H1 (cell line): ENCODE measurements at regions not wholly inside any gene's neighbourhood (a gene's known extent, or its start where the extent isn't known, plus 50 kb on each side); places are given as distances from the start of the nearest gene placed in this dataset.

Experiments
- CTCF ChIA-PET: fragments of 300-600 bp; sonication (Branson Sonifier 250); formaldehyde crosslinking; loops from one replicate; lab custom pipeline; 2021; ENCODE audit not compliant: partially characterized antibody; lab: Charles Lee
- POLR2A ChIA-PET: fragments of 300-600 bp; sonication (Branson Sonifier 250); formaldehyde crosslinking; loops from one replicate; lab custom pipeline; 2021; ENCODE audit warnings: inconsistent platforms; ENCODE audit not compliant: partially characterized antibody; lab: Charles Lee
- DNase-seq, 2 experiments: peaks; one replicate each; pipeline versions ENCODE4 v3.0.0 to v3.0.0-alpha.2; 2010 to 2022; ENCODE audit warnings: low spot score in 2 of 2, low read depth in 1 of 2, mixed read lengths in 1 of 2
- FAIRE-seq: peaks from 2 replicates; lab custom pipeline; 2011; peaks lifted over from hg19 to GRCh38; lab: Jason Lieb, UNC
- H2AFZ ChIP-seq: 2 replicates; pipeline ENCODE4 v1.8.1; 2012; ENCODE audit warnings: low read length, inconsistent platforms
- H2AK5ac ChIP-seq: 2 replicates; pipeline ENCODE4 v1.6.1; 2013; ENCODE audit warnings: low read depth, low read length
- H2BK120ac ChIP-seq: replicated peaks from 2 replicates; pipeline ENCODE3; 2013; ENCODE audit warnings: low read depth, low read length, inconsistent platforms
- H2BK12ac ChIP-seq: 2 replicates; pipeline ENCODE4 v1.6.1; 2013; ENCODE audit warnings: low read depth, low read length
- H2BK15ac ChIP-seq: 2 replicates; pipeline ENCODE4 v1.6.1; 2013; ENCODE audit warnings: low read length
- H2BK20ac ChIP-seq: 2 replicates; pipeline ENCODE4 v1.6.1; 2013; ENCODE audit warnings: low read length
- H2BK5ac ChIP-seq: 2 replicates; pipeline ENCODE4 v1.6.1; 2013; ENCODE audit warnings: low read depth, low read length
- H3K14ac ChIP-seq: 2 replicates; pipeline ENCODE4 v1.6.1; 2013; ENCODE audit warnings: inconsistent platforms; ENCODE audit not compliant: insufficient read length
- H3K18ac ChIP-seq: 2 replicates; pipeline ENCODE4 v1.6.1; 2013; ENCODE audit warnings: low read length; ENCODE audit errors: extremely low read depth
- H3K23ac ChIP-seq: 2 replicates; pipeline ENCODE4 v1.6.1; 2013; ENCODE audit warnings: inconsistent platforms; ENCODE audit not compliant: insufficient read length
- H3K23me2 ChIP-seq: 2 replicates; pipeline ENCODE4 v1.6.1; 2013; ENCODE audit warnings: low read depth, low read length
- H3K27ac ChIP-seq: 2 replicates; pipeline ENCODE4 v1.6.1; 2011; ENCODE audit warnings: low read depth, low read length, inconsistent platforms
- H3K27me3 ChIP-seq, 4 experiments: replicated peaks in 1 of 4; 1 replicate in 1 of 4; 2 replicates in 3 of 4; pipeline versions ENCODE4 v1.6.1 to v1.8.1; 2011 to 2013; ENCODE audit warnings: low read length in 3 of 4, mild to moderate bottlenecking in 3 of 4, inconsistent platforms in 2 of 4, mixed read lengths in 2 of 4, moderate library complexity in 1 of 4; ENCODE audit not compliant: control insufficient read depth in 3 of 4, insufficient read depth in 3 of 4; ENCODE audit errors: extremely low read depth in 1 of 4
- H3K36me3 ChIP-seq, 4 experiments: 2 replicates each; pipeline versions ENCODE4 v1.6.1 to v1.8.1; 2011 to 2013; ENCODE audit warnings: mild to moderate bottlenecking in 4 of 4, low read length in 3 of 4, moderate library complexity in 2 of 4, control low read depth in 1 of 4, inconsistent platforms in 1 of 4; ENCODE audit not compliant: insufficient read depth in 4 of 4, control insufficient read depth in 2 of 4
- H3K4ac ChIP-seq: replicated peaks from 2 replicates; pipeline ENCODE3; 2013; ENCODE audit warnings: low read length, low read depth, mixed read lengths, inconsistent platforms; ENCODE audit not compliant: insufficient read length
- H3K4me1 ChIP-seq, 4 experiments: replicated peaks in 1 of 4; 1 replicate in 1 of 4; 2 replicates in 3 of 4; pipeline versions ENCODE4 v1.6.1 to v1.8.1; 2011 to 2013; ENCODE audit warnings: low read length in 3 of 4, inconsistent platforms in 2 of 4, mixed read lengths in 1 of 4; ENCODE audit not compliant: insufficient read depth in 4 of 4, control insufficient read depth in 3 of 4
- H3K4me2 ChIP-seq, 2 experiments: 2 replicates each; pipeline versions ENCODE4 v1.6.1 to v1.8.1; 2011 to 2013; ENCODE audit warnings: low read depth in 2 of 2, low read length in 2 of 2, control low read depth in 1 of 2, inconsistent platforms in 1 of 2, mild to moderate bottlenecking in 1 of 2; ENCODE audit not compliant: insufficient read depth in 1 of 2
- H3K4me3 ChIP-seq, 4 experiments: fragments of 200-600, 300-600 bp in 1 of 4; sonication (generic), shearing (Covaris generic), sonication (Bioruptor Twin) in 1 of 4; 2 replicates each; pipeline versions ENCODE4 v1.5.1 to v1.8.1; 2011 to 2016; ENCODE audit warnings: low read length in 4 of 4, low read depth in 3 of 4, control low read depth in 2 of 4, inconsistent platforms in 2 of 4, mild to moderate bottlenecking in 2 of 4, mixed read lengths in 1 of 4, moderate library complexity in 1 of 4; ENCODE audit not compliant: insufficient read depth in 2 of 4; ENCODE audit errors: extremely low read depth in 1 of 4
- H3K56ac ChIP-seq: replicated peaks from 2 replicates; pipeline ENCODE3; 2013; ENCODE audit warnings: low read depth, mild to moderate bottlenecking, mixed read lengths, low read length, inconsistent platforms; ENCODE audit not compliant: insufficient read length
- H3K79me1 ChIP-seq: 2 replicates; pipeline ENCODE4 v1.6.1; 2013; ENCODE audit warnings: low read depth, low read length, control low read depth
- H3K79me2 ChIP-seq, 2 experiments: 2 replicates each; pipeline versions ENCODE4 v1.6.1 to v1.8.1; 2012 to 2013; ENCODE audit warnings: low read length in 2 of 2, mild to moderate bottlenecking in 2 of 2, inconsistent platforms in 1 of 2; ENCODE audit not compliant: insufficient read depth in 2 of 2, control insufficient read depth in 1 of 2
- H3K9ac ChIP-seq, 4 experiments: replicated peaks in 1 of 4; 1 replicate in 1 of 4; 2 replicates in 3 of 4; pipeline versions ENCODE4 v1.6.1 to v1.8.1; 2011 to 2013; ENCODE audit warnings: low read depth in 3 of 4, low read length in 3 of 4, control low read depth in 2 of 4, mild to moderate bottlenecking in 2 of 4, moderate library complexity in 2 of 4, inconsistent platforms in 1 of 4; ENCODE audit errors: extremely low read depth in 1 of 4
- H3K9me3 ChIP-seq, 2 experiments: 2 replicates each; pipeline versions ENCODE4 v1.6.1 to v1.8.1; 2012 to 2013; ENCODE audit warnings: mild to moderate bottlenecking in 2 of 2, moderate library complexity in 2 of 2, control low read depth in 1 of 2, inconsistent platforms in 1 of 2, low read depth in 1 of 2, low read length in 1 of 2, mixed read lengths in 1 of 2; ENCODE audit not compliant: insufficient read depth in 2 of 2
- H4K20me1 ChIP-seq, 2 experiments: replicated peaks in 1 of 2; 2 replicates each; pipeline versions ENCODE3 to v1.8.1; 2011 to 2013; ENCODE audit warnings: inconsistent platforms in 2 of 2, low read length in 2 of 2, mild to moderate bottlenecking in 1 of 2; ENCODE audit not compliant: insufficient read depth in 2 of 2, control insufficient read depth in 1 of 2
- H4K5ac ChIP-seq: 2 replicates; pipeline ENCODE4 v1.6.1; 2013; ENCODE audit warnings: low read length, low read depth, mixed read lengths, inconsistent platforms; ENCODE audit not compliant: insufficient read length
- H4K8ac ChIP-seq: 2 replicates; pipeline ENCODE4 v1.8.0; 2013; ENCODE audit warnings: mild to moderate bottlenecking, moderate library complexity, low read length, inconsistent platforms; ENCODE audit not compliant: insufficient read depth; ENCODE audit errors: extremely low read depth
- H4K91ac ChIP-seq: replicated peaks from 2 replicates; pipeline ENCODE3; 2013; ENCODE audit warnings: low read length, mixed read lengths, inconsistent platforms; ENCODE audit not compliant: insufficient read length
- ASH2L ChIP-seq: fragments of 200-600, 300-600 bp; sonication (generic); IDR thresholded peaks from one replicate; pipeline ENCODE4 v1.7.1; 2017; ENCODE audit warnings: low read length
- ATF3 ChIP-seq: IDR thresholded peaks from 2 replicates; pipeline ENCODE4 v1.6.1; 2011; ENCODE audit warnings: low read depth, mild to moderate bottlenecking, low read length; ENCODE audit not compliant: insufficient read depth
- CREB1 ChIP-seq: IDR thresholded peaks from 2 replicates; pipeline ENCODE4 v1.6.1; 2012; ENCODE audit warnings: inconsistent platforms
- EGR1 ChIP-seq: IDR thresholded peaks from 2 replicates; pipeline ENCODE4 v1.6.1; 2011; ENCODE audit warnings: low read depth, low read length, borderline replicate concordance
- FOSL1 ChIP-seq: IDR thresholded peaks from 2 replicates; pipeline ENCODE4 v1.6.1; 2011; ENCODE audit warnings: mild to moderate bottlenecking, low read depth, low read length, moderate library complexity; ENCODE audit not compliant: insufficient read depth
- MAFK ChIP-seq: IDR thresholded peaks from 2 replicates; pipeline ENCODE4 v1.6.1; 2012; ENCODE audit warnings: low read depth, mild to moderate bottlenecking, improper control_type of control experiment, low read length
- RXRA ChIP-seq: IDR thresholded peaks from 2 replicates; pipeline ENCODE4 v1.6.1; 2011; ENCODE audit warnings: low read depth, mild to moderate bottlenecking, low read length, moderate library complexity; ENCODE audit not compliant: insufficient read depth
- SAP30 ChIP-seq: fragments of 300-600 bp; sonication (generic); IDR thresholded peaks from 2 replicates; pipeline ENCODE4 v1.7.1; 2012; ENCODE audit warnings: low read length, moderate library complexity, mild to moderate bottlenecking, inconsistent platforms; ENCODE audit not compliant: insufficient read depth, insufficient replicate concordance
- SIRT6 ChIP-seq: IDR thresholded peaks from one replicate; pipeline ENCODE4 v1.7.1; 2012; ENCODE audit warnings: low read length, inconsistent platforms
- SP4 ChIP-seq: IDR thresholded peaks from 2 replicates; pipeline ENCODE4 v1.6.1; 2012; ENCODE audit warnings: low read length, inconsistent platforms
- USF2 ChIP-seq: IDR thresholded peaks from 2 replicates; pipeline ENCODE4 v1.6.1; 2011; ENCODE audit warnings: low read length, improper control_type of control experiment
- whole genome bisulfite sequencing, 2 experiments: shearing (Covaris generic) in 1 of 2; methylation state at CpG; one replicate each; pipeline versions ENCODE4 v1.1.6 to v1.1.7; 2013 to 2015; ENCODE audit warnings: low lambda C conversion rate in 2 of 2, mixed read lengths in 2 of 2, inconsistent platforms in 1 of 2, low coverage in 1 of 2, missing lambda C conversion rate in 1 of 2; ENCODE audit not compliant: insufficient replicate concordance in 2 of 2, insufficient coverage in 1 of 2, insufficient read length in 1 of 2; ENCODE audit errors: extremely low coverage in 1 of 2, missing lambda C conversion rate in 1 of 2; 5-methylcytosine and 5-hydroxymethylcytosine counted together

- Histone ChIP-seq H3K4me2 (no peak overlapping the region), H3K27ac (no peak overlapping the region), H3K4me1 (no peaks in the 10 kb centered on the region), H3K36me3 (no peaks in the 10 kb centered on the region), H4K8ac (no peak overlapping the region), H3K27me3 (no peaks in the 10 kb centered on the region), H3K18ac (no peak overlapping the region), H2BK120ac (no peak overlapping the region), H3K4me3 (no peak overlapping the region), H2BK15ac (no peak overlapping the region), H4K20me1 (no peaks in the 10 kb centered on the region), H3K14ac (no peak overlapping the region), H3K79me1 (no peaks in the 10 kb centered on the region), H3K23me2 (no peaks in the 10 kb centered on the region), H2BK5ac (no peak overlapping the region), H2BK12ac (no peak overlapping the region), H3K79me2 (no peaks in the 10 kb centered on the region), H4K5ac (no peak overlapping the region), H3K9ac (peak overlapping the region in 1 of 4 experiments; percentile 34; a peak in 1 of 7 replicates), H2BK20ac (no peak overlapping the region), H3K9me3 (no peaks in the 10 kb centered on the region), H2AFZ (0 out of 2 replicates have a peak overlapping the region, but pooled peaks have one; percentile 23), H3K56ac (no peak overlapping the region), H4K91ac (no peak overlapping the region), H2AK5ac (no peak overlapping the region), H3K4ac (no peak overlapping the region), H3K23ac (no peak overlapping the region)
- FAIRE-seq (no peak), DNase-seq (no peak)
- POLR2A ChIA-PET: no interaction called here
- CTCF ChIA-PET: interaction anchor here (0.9 to 1.3 kb wide), 2 partner anchors 16 to 197 kb away, joined by 3 read pairs; no protein-coding TSS in a partner anchor
- TF ChIP-seq CREB1 (no peak), SP4 (no peak), ASH2L (no peak), ATF3 (no peak), USF2 (no peak), FOSL1 (no peak), SIRT6 (no peak), RXRA (no peak), MAFK (no peak), SAP30 (no peak), EGR1 (no peak)
- 97% methylated on average over 4 of the region's 4 CpGs; no CpG with 5 or more reads in 1 of the 2 experiments for WGBS, 2 experiments
These were observed 1077.7 kb upstream of the SEMA6A start for GRCh38 chr5:117652036-117652957.
